ENCODE measurements at regions not wholly inside any gene's neighbourhood (a gene's known extent, or its start where the extent isn't known, plus 50 kb on each side); places are given as distances from the start of the nearest gene placed in this dataset.

- no peak for TF ChIP-seq JUND (IDR thresholded peaks at IDR 0.05)
- no peak for TF ChIP-seq RAD21 (IDR thresholded peaks at IDR 0.05; ENCODE audit: low read depth)
- TF ChIP-seq, protein P1, sequence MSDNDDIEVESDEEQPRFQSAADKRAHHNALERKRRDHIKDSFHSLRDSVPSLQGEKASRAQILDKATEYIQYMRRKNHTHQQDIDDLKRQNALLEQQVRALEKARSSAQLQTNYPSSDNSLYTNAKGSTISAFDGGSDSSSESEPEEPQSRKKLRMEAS (IDR thresholded peaks at IDR 0.05) = no peak
- TF ChIP-seq EZH2phosphoT487 (IDR thresholded peaks at IDR 0.05; ENCODE audit: borderline replicate concordance) = no peak
- TF ChIP-seq, protein P2, sequence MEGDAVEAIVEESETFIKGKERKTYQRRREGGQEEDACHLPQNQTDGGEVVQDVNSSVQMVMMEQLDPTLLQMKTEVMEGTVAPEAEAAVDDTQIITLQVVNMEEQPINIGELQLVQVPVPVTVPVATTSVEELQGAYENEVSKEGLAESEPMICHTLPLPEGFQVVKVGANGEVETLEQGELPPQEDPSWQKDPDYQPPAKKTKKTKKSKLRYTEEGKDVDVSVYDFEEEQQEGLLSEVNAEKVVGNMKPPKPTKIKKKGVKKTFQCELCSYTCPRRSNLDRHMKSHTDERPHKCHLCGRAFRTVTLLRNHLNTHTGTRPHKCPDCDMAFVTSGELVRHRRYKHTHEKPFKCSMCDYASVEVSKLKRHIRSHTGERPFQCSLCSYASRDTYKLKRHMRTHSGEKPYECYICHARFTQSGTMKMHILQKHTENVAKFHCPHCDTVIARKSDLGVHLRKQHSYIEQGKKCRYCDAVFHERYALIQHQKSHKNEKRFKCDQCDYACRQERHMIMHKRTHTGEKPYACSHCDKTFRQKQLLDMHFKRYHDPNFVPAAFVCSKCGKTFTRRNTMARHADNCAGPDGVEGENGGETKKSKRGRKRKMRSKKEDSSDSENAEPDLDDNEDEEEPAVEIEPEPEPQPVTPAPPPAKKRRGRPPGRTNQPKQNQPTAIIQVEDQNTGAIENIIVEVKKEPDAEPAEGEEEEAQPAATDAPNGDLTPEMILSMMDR (IDR thresholded peaks at IDR 0.05 in 2 of 3, conservative IDR thresholded peaks at IDR 0.05 in 1 of 3; ENCODE audit: borderline replicate concordance in 1 of 3, insufficient read depth in 1 of 3, low read depth in 2 of 3, low read length in 2 of 3) = no peak
- TF ChIP-seq CBX3 (IDR thresholded peaks at IDR 0.05; ENCODE audit: low read depth) = no peak
- no peak for TF ChIP-seq POLR2A (IDR thresholded peaks at IDR 0.05; ENCODE audit: borderline replicate concordance, extremely low read depth, insufficient read depth, insufficient read length)
- TF ChIP-seq SP1 (IDR thresholded peaks at IDR 0.05; ENCODE audit: low read depth) = no peak
Measured at GRCh38 chr13:31460061-31460460, 260.3 kb downstream of the B3GLCT start.
